ENCODE measurements at regions not wholly inside any gene's neighbourhood (a gene's known extent, or its start where the extent isn't known, plus 50 kb on each side); places are given as distances from the start of the nearest gene placed in this dataset.

- no peaks in the 10 kb centered on the region for H4K20me1 ChIP-seq (ENCODE audit: insufficient read depth, low read length, poor library complexity, severe bottlenecking)
- H3K4me2 ChIP-seq (ENCODE audit: low read depth, low read length, poor library complexity, severe bottlenecking) = no peak overlapping the region
- no peaks in the 10 kb centered on the region for H3K9me2 ChIP-seq (replicated peaks; ENCODE audit: low read depth, low read length)
- H3K9me3 ChIP-seq (ENCODE audit: insufficient read depth, low read depth, low read length) = no peaks in the 10 kb centered on the region
- no peaks in the 10 kb centered on the region for H3K4me1 ChIP-seq (ENCODE audit: insufficient read depth, low read length, poor library complexity, severe bottlenecking)
- TF ChIP-seq EZH2phosphoT487 (IDR thresholded peaks at IDR 0.05; ENCODE audit: borderline replicate concordance) (no peak), CTCF (conservative IDR thresholded peaks at IDR 0.05; ENCODE audit: low read length) (no peak)
- no peak overlapping the region for H2AFZ ChIP-seq (ENCODE audit: low read length)
- no peaks in the 10 kb centered on the region for H3K27me3 ChIP-seq (ENCODE audit: insufficient read depth, low read length, poor library complexity, severe bottlenecking)
- no peaks in the 10 kb centered on the region for H3K36me3 ChIP-seq (ENCODE audit: insufficient read depth, low read length)
- no peak overlapping the region for H3K4me3 ChIP-seq (ENCODE audit: low read length, poor library complexity, severe bottlenecking)
- H3K9ac ChIP-seq (ENCODE audit: low read depth, low read length, poor library complexity, severe bottlenecking) = no peak overlapping the region
- no peaks in the 10 kb centered on the region for H3F3A ChIP-seq (ENCODE audit: low read depth)
- H3K79me2 ChIP-seq (ENCODE audit: insufficient read depth, low read length) = no peaks in the 10 kb centered on the region
Observed at GRCh38 chr4:31298737-31299136, 578.6 kb downstream of the PCDH7 start.

DNA sequence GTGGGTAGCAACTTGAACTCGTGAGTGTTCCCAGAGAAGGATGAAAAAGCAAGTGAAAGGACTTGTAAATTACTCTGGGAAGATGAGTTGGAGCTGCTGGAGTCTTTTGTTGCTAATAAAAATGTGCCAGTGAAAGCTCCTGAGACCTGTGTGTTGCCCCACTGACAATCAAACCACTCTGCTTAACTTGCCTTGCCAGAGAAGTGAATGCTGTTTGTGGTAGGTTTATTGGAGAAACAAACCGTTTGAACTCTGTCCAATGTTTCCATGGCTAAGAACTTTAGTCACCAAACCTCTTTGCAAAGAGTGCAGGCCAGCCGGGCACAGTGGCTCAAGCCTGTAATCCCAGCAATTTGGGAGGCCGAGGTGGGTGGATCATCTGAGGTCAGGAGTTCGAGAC, 586.9 kb downstream of the PCDH7 start:
- Histone ChIP-seq H3K9ac (ENCODE audit: low read depth, low read length, poor library complexity, severe bottlenecking) (no peak overlapping the region), H3F3A (ENCODE audit: low read depth) (no peaks in the 10 kb centered on the region), H3K9me3 (ENCODE audit: insufficient read depth, low read depth, low read length) (no peaks in the 10 kb centered on the region), H3K79me2 (ENCODE audit: insufficient read depth, low read length) (no peaks in the 10 kb centered on the region), H3K4me2 (ENCODE audit: low read depth, low read length, poor library complexity, severe bottlenecking) (no peak overlapping the region), H3K4me3 (ENCODE audit: low read length, poor library complexity, severe bottlenecking) (no peak overlapping the region), H3K4me1 (ENCODE audit: insufficient read depth, low read length, poor library complexity, severe bottlenecking) (no peaks in the 10 kb centered on the region), H3K36me3 (ENCODE audit: insufficient read depth, low read length) (no peaks in the 10 kb centered on the region), H2AFZ (ENCODE audit: low read length) (no peak overlapping the region), H3K27me3 (ENCODE audit: insufficient read depth, low read length, poor library complexity, severe bottlenecking) (no peaks in the 10 kb centered on the region), H4K20me1 (ENCODE audit: insufficient read depth, low read length, poor library complexity, severe bottlenecking) (no peaks in the 10 kb centered on the region), H3K9me2 (replicated peaks; ENCODE audit: low read depth, low read length) (no peaks in the 10 kb centered on the region)
- TF ChIP-seq EZH2phosphoT487 (IDR thresholded peaks at IDR 0.05; ENCODE audit: borderline replicate concordance) (no peak), CTCF (conservative IDR thresholded peaks at IDR 0.05; ENCODE audit: low read length) (no peak)

DNA sequence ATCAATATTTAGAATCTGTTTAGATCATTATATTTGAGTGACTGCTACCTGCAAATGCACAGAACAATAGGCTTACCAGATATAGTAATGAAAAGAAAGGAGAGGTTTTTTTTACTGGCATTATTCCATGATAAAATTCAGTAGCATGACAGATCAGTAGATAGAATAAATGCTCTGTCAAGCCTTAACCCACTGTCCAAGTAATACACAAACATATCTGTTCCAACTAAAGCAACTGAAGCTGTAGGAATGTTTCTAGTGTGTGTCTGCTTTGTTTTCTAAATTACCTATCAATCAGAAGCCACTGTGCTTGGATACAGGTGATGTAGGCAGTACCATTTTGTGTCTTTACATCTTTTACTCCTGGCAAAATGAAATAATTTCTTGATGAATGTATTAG, 604.6 kb downstream of the PCDH7 start:
- Histone ChIP-seq H3K4me2 (ENCODE audit: low read depth, low read length, poor library complexity, severe bottlenecking) (no peak overlapping the region), H3K9me3 (ENCODE audit: insufficient read depth, low read depth, low read length) (no peaks in the 10 kb centered on the region), H2AFZ (ENCODE audit: low read length) (no peak overlapping the region), H4K20me1 (ENCODE audit: insufficient read depth, low read length, poor library complexity, severe bottlenecking) (no peaks in the 10 kb centered on the region), H3F3A (ENCODE audit: low read depth) (no peaks in the 10 kb centered on the region), H3K4me3 (ENCODE audit: low read length, poor library complexity, severe bottlenecking) (no peak overlapping the region), H3K9ac (ENCODE audit: low read depth, low read length, poor library complexity, severe bottlenecking) (no peak overlapping the region), H3K9me2 (replicated peaks; ENCODE audit: low read depth, low read length) (no peaks in the 10 kb centered on the region), H3K36me3 (ENCODE audit: insufficient read depth, low read length) (no peaks in the 10 kb centered on the region), H3K27me3 (ENCODE audit: insufficient read depth, low read length, poor library complexity, severe bottlenecking) (no peaks in the 10 kb centered on the region), H3K79me2 (ENCODE audit: insufficient read depth, low read length) (no peaks in the 10 kb centered on the region), H3K4me1 (ENCODE audit: insufficient read depth, low read length, poor library complexity, severe bottlenecking) (no peaks in the 10 kb centered on the region)
- TF ChIP-seq CTCF (conservative IDR thresholded peaks at IDR 0.05; ENCODE audit: low read length) (no peak), EZH2phosphoT487 (IDR thresholded peaks at IDR 0.05; ENCODE audit: borderline replicate concordance) (no peak)

Data from Loucy (cell line).